ENCODE measurements at regions not wholly inside any gene's neighbourhood (a gene's known extent, or its start where the extent isn't known, plus 50 kb on each side); places are given as distances from the start of the nearest gene placed in this dataset.
A peak's percentile ranks its signal among the peaks of the same experiment; 100 is the strongest.

- DNase-seq = no peak
Observed at GRCh38 chr12:111222027-111222414, 146.9 kb downstream of the PHETA1 start.

DNA sequence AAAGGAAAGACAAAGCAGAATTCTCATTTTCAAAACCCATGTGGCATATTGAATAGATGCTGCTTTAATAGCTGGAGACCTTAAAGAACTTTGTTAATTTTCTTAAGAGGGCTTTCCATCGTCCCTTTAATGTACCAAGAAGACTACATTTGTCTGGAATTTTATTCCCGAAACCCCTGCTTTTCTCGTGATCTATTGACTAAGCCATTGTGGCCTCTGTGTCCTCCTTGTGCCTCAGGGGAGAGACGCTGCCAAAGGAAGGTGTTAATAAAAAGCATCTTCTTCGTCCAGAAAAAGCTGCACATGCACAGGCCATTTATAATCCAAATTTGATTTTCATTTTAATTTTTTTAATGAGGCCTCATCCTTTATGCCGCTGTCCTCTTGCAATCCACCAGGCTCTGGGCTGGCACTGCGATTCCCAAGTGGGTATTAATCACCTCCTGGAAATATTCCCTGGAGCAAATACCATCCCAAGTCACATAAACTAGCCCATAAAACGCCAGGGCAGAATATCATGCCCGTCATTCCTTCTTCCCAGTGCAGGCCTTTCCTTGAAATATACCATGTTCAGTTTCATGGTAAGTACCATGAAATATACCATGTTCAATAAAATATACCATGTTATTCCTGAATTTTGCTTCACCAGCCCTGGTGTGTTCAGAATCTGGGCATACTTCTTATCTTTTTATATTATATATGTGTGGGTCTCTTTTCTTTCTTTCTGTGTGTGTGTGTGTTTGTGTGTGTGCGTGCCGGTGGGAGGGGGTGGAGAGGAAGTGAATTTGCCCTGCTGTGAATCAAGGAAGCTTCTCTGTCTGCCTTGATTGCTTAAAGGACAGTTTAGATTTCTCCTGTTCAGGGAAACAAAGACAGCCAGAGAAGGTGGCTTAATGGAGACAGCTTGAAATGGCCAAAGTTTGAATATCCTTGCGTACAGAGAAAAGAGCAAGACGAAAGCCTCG is 147.6 kb downstream of the PHETA1 start:
- DNase-seq = no peak

DNA sequence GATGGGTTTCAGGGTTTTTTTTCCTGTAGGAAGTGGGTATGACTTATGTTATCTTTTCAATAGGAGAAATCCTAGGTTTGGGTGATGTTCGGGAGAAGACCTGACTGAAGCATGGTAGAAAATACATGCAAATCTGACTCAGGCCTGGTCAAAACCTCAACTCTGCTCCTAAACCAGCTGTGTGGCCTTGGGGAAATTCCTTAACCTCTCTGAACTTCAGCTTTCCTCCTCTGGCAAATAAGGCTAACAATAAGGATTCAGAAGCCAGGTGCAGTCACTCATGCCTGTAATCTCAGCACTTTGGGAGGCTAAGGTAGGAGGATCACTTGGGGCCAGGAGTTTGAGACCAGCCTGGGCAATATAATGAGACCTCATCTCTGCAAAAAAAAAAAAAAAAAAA is 148.5 kb downstream of the PHETA1 start:
- DNase-seq = no peak

DNA sequence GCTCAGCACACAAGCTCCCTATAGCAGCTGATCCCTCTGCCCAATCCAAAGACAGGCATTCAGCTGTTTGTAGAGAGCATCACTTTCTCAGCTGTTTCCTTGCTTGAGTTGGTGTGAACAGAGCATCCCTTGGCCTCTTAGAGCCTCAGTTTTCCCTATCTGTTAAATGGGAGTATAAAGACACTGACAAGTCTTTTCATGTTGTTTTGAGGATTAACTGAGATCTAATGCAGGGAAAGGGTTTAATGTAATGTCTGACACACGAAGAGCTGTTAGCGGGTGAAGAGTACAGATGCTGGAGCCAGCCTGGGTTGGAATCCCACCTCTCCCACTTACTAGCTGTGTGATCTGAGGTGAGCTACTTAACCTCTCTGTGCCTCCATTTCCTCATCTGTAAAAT is 149.5 kb downstream of the PHETA1 start:
- DNase-seq = no peak

GRCh38 chr12:111218499-111218898 is 150.4 kb downstream of the PHETA1 start:
- DNase-seq = no peak

GRCh38 chr12:111216387-111217159 is 152.3 kb downstream of the PHETA1 start:
- DNase-seq = no peak

DNA sequence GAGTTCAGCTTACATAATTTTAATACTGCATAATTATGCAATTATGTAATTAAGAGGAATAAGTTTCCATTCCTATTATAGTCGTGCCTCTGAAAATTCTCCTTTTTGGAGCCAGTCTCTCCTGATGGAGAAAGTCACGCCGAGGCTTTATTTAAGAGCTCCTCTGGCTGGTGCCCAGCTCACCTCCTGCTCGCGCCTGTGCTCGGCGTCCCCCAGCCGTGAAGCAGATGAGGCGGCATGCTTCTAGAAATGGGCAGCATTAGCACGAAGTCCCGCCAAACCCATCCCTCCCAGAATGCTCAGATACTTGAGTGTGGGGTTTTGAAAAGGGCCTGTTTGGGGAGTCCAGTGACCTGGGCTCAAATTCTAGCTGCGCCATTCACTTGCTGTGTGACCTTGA is 153.0 kb downstream of the PHETA1 start:
- DNase-seq = no peak

- no peak for DNase-seq
Observed at GRCh38 chr12:111214401-111214800, 154.5 kb downstream of the PHETA1 start.

DNA sequence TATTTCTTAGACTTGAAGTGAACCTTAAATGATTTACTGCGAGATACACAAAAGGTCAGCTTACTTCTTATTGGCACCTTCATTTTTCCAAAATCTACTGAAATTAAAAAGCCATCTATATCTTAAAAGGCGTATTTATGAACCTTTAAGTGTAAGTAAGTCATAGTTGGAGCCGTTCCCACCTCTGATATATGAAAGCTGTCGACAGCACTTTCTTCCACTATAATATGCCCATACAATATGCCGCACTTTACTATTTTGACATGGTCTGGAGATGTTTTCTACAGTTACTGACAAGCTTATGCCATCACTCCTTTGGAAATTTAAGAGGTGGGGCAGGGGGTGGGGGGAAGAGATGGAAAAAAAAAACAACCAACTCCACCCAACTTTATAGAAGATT is 155.3 kb downstream of the PHETA1 start:
- DNase-seq = no peak

DNA sequence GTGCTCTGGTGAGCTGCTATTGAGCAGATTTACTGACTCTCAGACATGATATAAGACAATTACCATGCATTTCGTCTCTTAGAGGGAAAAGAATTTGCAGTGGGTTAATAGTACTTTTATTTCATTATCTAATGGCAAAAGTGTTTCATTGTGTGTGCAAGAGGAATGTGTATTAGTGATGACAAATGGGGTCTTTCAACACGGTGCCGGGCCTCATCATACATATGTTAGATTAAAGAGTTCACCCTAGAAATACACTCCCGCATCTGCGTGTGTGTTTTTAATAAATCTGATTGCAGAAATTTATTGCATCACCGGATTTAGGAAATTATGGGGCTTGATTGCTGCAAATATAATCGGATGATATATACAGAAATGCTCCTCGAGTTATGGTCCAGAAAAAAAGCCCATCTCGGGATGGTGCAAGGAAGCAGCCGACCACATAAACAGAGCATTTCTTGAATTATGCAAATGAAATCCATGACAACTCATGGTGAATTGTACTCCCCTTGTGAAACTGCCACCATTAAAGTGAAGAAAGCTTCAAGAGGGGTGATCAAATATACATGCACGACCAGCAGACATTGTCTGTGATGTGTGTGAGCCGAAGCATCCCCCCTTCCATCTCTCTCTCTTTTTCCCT is 156.0 kb downstream of the PHETA1 start:
- DNase-seq = no peak

GRCh38 chr12:111211910-111212757 is 156.8 kb downstream of the PHETA1 start:
- no peak for DNase-seq

DNA sequence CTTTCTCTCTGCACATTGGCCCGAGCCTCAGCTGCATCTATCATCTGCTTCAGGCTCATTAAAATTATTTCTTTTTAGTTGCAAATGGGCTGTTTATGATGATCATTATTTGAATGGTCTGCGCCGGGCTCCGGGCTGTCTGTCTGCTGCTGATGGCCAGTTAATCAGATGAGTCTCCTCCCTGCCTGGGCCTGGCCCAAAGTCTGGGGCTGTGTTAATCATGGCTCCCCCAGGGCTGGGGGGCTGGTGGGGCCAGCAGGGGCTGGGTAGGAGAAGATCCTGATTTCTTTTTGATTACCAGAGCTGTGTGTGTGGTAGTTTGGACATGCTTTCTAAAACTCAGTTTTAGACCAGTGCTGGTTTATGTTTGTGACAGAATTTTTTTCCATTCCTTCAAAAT is 159.1 kb downstream of the PHETA1 start:
- peak; percentile 82 to 89 for DNase-seq

DNA sequence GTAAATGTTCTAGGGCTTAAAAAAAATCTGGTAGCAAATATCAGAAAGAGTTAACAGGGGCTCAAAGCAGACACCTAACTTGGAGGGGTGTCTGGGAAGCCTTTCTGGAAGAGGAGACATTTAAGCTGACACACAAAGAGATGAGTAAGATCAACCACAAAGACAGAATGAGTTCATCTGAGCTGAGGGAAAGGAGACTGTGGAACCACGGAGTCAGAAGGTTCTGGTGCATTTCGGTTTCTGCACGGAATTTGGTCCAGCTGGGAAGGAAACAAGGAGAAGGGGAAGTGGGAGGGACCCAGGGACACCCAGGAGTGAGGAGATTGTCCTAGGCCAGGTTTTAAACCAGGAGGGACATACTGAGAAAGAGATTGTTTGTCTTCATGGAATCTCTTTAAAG is 161.1 kb downstream of the PHETA1 start:
- DNase-seq = no peak

DNA sequence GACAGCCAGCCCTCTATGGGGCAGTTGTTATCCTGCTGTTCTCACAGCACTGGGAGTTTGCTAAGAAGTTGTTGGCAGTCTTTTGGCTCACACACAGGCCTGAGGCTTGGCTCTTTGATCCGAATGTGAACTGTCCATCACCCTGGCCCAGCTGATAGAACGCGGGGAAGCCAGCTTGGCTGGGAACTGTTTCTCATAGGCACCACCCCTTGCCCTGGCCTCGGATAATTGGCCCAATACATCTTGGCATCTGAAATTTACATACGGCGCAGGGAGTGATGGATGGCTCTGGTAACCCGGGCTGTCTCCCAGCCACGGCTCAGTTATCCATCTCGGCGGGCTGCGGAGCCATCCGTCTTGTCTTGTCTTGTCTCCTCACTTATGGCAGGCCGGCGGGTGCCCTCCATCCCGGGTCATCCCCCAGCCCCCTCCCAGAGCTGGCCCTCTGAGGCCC is 164.1 kb downstream of the PHETA1 start:
- DNase-seq = peak; percentile 35 to 52

GRCh38 chr12:111203969-111204368 is 164.9 kb downstream of the PHETA1 start:
- DNase-seq = no peak

DNA sequence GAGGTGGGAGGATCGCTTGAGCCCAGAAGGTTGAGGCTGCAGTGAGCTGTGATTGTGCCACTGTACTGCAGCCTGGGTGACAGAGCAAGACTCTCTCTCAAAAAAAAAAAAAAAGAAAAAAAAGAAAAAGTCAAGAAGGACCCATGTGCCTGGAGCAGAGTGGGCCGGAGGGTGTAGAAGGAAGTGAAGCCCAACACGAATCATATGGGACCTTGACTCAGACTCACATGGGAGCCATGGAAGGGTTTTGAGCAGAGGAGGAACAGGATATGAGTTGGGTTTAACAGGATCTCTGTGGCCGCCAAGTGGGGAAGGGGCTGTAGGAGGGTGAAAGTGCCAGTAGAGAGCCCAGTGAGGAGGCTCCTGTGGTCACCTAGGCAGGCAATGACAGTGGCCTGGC is 165.4 kb downstream of the PHETA1 start:
- no peak for DNase-seq

- no peak for DNase-seq
Observed at GRCh38 chr12:111202237-111202915, 166.5 kb downstream of the PHETA1 start.

- no peak for DNase-seq
Observed at GRCh38 chr12:111201495-111202236, 167.2 kb downstream of the PHETA1 start.

- DNase-seq = no peak
Observed at GRCh38 chr12:111201036-111201435, 167.9 kb downstream of the PHETA1 start.

DNA sequence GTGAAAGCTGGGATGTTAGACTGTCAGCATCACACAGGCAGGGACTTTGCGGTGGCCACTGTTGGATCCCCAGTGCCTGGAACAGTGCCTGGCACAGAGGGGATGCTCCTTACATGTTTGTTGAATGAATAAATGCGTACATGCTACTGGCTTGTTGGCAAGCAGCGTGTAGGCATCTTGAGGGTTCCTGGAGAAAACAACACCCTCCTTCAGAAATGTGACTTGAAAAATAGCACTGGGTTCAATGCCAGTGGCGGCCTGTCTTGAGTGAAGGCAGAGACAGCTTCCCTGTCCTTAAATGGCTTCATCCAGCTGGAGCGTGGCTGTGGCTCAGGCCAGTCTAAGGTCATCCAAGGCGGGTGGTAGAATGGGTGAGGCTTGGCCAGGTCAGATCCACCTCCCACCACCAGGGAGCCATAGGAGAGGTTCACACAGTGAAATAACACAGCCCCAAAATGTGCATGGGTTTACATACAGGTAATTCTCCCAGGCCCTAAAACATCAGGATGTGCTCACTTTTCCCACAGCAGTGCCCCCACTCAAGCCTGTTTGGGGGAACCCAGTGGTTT is 171.4 kb downstream of the PHETA1 start:
- no peak for DNase-seq

Measured in right lung (tissue), 2 donors.